GM12872 (cell line): ENCODE measurements at regions not wholly inside any gene's neighbourhood (a gene's known extent, or its start where the extent isn't known, plus 50 kb on each side); places are given as distances from the start of the nearest gene placed in this dataset.

Experiments used
- CTCF ChIP-seq: IDR thresholded peaks from 3 replicates; pipeline ENCODE4 v1.5.1; 2011; ENCODE audit warnings: low read depth, mild to moderate bottlenecking, low read length, moderate library complexity; ENCODE audit not compliant: insufficient read depth

GRCh38 chr9:22241611-22242010 lies 205.0 kb upstream of the DMRTA1 start:
- no peak for TF ChIP-seq CTCF

GRCh38 chr9:22244139-22245011 lies 202.2 kb upstream of the DMRTA1 start:
- TF ChIP-seq CTCF: peak; percentile 66

- no peak for TF ChIP-seq CTCF
Observed at GRCh38 chr9:22255337-22255736, 191.3 kb upstream of the DMRTA1 start.

GRCh38 chr9:22256381-22256780 lies 190.2 kb upstream of the DMRTA1 start:
- TF ChIP-seq CTCF: no peak

- no peak for TF ChIP-seq CTCF
Observed at GRCh38 chr9:22257026-22257816, 189.4 kb upstream of the DMRTA1 start.

- no peak for TF ChIP-seq CTCF
Observed at GRCh38 chr9:22265038-22265437, 181.6 kb upstream of the DMRTA1 start.

GRCh38 chr9:22265534-22265933 lies 181.1 kb upstream of the DMRTA1 start:
- no peak for TF ChIP-seq CTCF
